Stimulated activated CD4-positive, alpha-beta T cell treated with anti-CD3 and anti-CD28 coated beads, Interleukin-4, amount 100 ng/mL, for 48 hours (primary cell): ENCODE measurements at regions not wholly inside any gene's neighbourhood (a gene's known extent, or its start where the extent isn't known, plus 50 kb on each side); places are given as distances from the start of the nearest gene placed in this dataset.

Experiments
- DNase-seq, 2 donors: peaks; one replicate each; pipeline ENCODE4 v3.0.0-alpha.2; 2020; ENCODE audit warnings: low read depth in 2 of 2

- no peak for DNase-seq
Measured at GRCh38 chr13:50679321-50679720, 164.2 kb downstream of the DLEU7 start.

- no peak for DNase-seq
Measured at GRCh38 chr13:50682002-50682401, 161.5 kb downstream of the DLEU7 start.

GRCh38 chr13:50682966-50683365, 160.5 kb downstream of the DLEU7 start:
- DNase-seq = no peak

- DNase-seq = no peak
Measured at GRCh38 chr13:50684366-50684765, 159.1 kb downstream of the DLEU7 start.

GRCh38 chr13:50685491-50685890, 158.0 kb downstream of the DLEU7 start:
- DNase-seq = no peak

GRCh38 chr13:50685956-50686355, 157.5 kb downstream of the DLEU7 start:
- no peak for DNase-seq

GRCh38 chr13:50686551-50686950, 156.9 kb downstream of the DLEU7 start:
- no peak for DNase-seq

GRCh38 chr13:50687545-50687944, 155.9 kb downstream of the DLEU7 start:
- no peak for DNase-seq

GRCh38 chr13:50690006-50690405, 153.5 kb downstream of the DLEU7 start:
- no peak for DNase-seq

GRCh38 chr13:50691176-50691680, 152.3 kb downstream of the DLEU7 start:
- no peak for DNase-seq

GRCh38 chr13:50691681-50692263, 151.7 kb downstream of the DLEU7 start:
- DNase-seq = no peak

- DNase-seq = no peak
Measured at GRCh38 chr13:50692396-50692915, 151.0 kb downstream of the DLEU7 start.

- DNase-seq = no peak
Measured at GRCh38 chr13:50693727-50694126, 149.8 kb downstream of the DLEU7 start.

- no peak for DNase-seq
Measured at GRCh38 chr13:50697746-50698539, 145.5 kb downstream of the DLEU7 start.

- DNase-seq = no peak
Measured at GRCh38 chr13:50699874-50700663, 143.4 kb downstream of the DLEU7 start.

- no peak for DNase-seq
Measured at GRCh38 chr13:50700664-50701305, 142.7 kb downstream of the DLEU7 start.

- no peak for DNase-seq
Measured at GRCh38 chr13:50701469-50701868, 142.0 kb downstream of the DLEU7 start.

GRCh38 chr13:50706505-50706904, 137.0 kb downstream of the DLEU7 start:
- DNase-seq = no peak

GRCh38 chr13:50707628-50708027, 135.9 kb downstream of the DLEU7 start:
- no peak for DNase-seq

GRCh38 chr13:50708461-50708860, 135.0 kb downstream of the DLEU7 start:
- DNase-seq = no peak

- DNase-seq = no peak
Measured at GRCh38 chr13:50709058-50709457, 134.4 kb downstream of the DLEU7 start.
